GM13976 (cell line): ENCODE measurements at regions not wholly inside any gene's neighbourhood (a gene's known extent, or its start where the extent isn't known, plus 50 kb on each side); places are given as distances from the start of the nearest gene placed in this dataset.

Source experiments
- DNase-seq: peaks from one replicate; pipeline ENCODE4 v3.0.0; 2012; ENCODE audit warnings: low spot score
- CTCF ChIP-seq: IDR thresholded peaks from 2 replicates; pipeline ENCODE4 v1.5.1; 2012; ENCODE audit warnings: borderline replicate concordance, mild to moderate bottlenecking; ENCODE audit not compliant: insufficient read depth; ENCODE audit errors: extremely low read depth, missing control alignments, control extremely low read depth
- in situ Hi-C: fragments of 300-500 bp; cut with MboI; formaldehyde crosslinking; loops from one replicate; pipeline ENCODE4 v1.12.0; 2022; ENCODE audit warnings: low sequenced_read_pairs, mixed read lengths, inconsistent platforms; ENCODE audit not compliant: unreplicated experiment

- in situ Hi-C loops: no loop called here
- DNase-seq: no peak
- no peak for TF ChIP-seq CTCF
Observed at GRCh38 chr6:164663634-164664033, 645.8 kb downstream of the C6orf118 start.

- no peak for DNase-seq
- TF ChIP-seq CTCF: no peak
- in situ Hi-C loops: no loop called here
Observed at GRCh38 chr6:164661716-164662115, 647.7 kb downstream of the C6orf118 start.

- no peak for DNase-seq
- in situ Hi-C loops: no loop called here
- TF ChIP-seq CTCF: no peak
Observed at GRCh38 chr6:164660781-164661180, 648.6 kb downstream of the C6orf118 start.

GRCh38 chr6:164640956-164641355 lies 668.4 kb downstream of the C6orf118 start:
- in situ Hi-C loops: no loop called here
- DNase-seq: no peak
- no peak for TF ChIP-seq CTCF

- TF ChIP-seq CTCF: no peak
- no peak for DNase-seq
- in situ Hi-C loops: no loop called here
Observed at GRCh38 chr6:164628302-164628931, 681.0 kb downstream of the C6orf118 start.

GRCh38 chr6:164616917-164617524 lies 692.4 kb downstream of the C6orf118 start:
- TF ChIP-seq CTCF: no peak
- in situ Hi-C loops: no loop called here
- no peak for DNase-seq
